ENCODE measurements at regions not wholly inside any gene's neighbourhood (a gene's known extent, or its start where the extent isn't known, plus 50 kb on each side); places are given as distances from the start of the nearest gene placed in this dataset.
"Not testable (repeated sequence)": the region's sequence is repeated elsewhere in the genome, so short reads cannot be mapped to it uniquely, and the experiment has no call there.

- H3K4me1 Mint-ChIP-seq; H3K4me3 Mint-ChIP-seq; H3K27me3 ChIP-seq (ENCODE audit: control insufficient read depth, insufficient read depth, low read length); H3K27ac Mint-ChIP-seq; H3K27me3 Mint-ChIP-seq (ENCODE audit: low read depth in 2 of 2); H3K4me1 ChIP-seq (ENCODE audit: control insufficient read depth, insufficient read depth, low read length); H3K36me3 Mint-ChIP-seq; H3K4me3 ChIP-seq (ENCODE audit: low read length); ATAC-seq; intact Hi-C loops (cut with micrococcal nuclease); H3K27ac ChIP-seq (ENCODE audit: low read length); H3K9me3 ChIP-seq (ENCODE audit: control insufficient read depth, insufficient read depth, low read length); DNase-seq; H3K9me3 Mint-ChIP-seq; H3K36me3 ChIP-seq (ENCODE audit: control insufficient read depth, insufficient read depth, low read length): not testable (repeated sequence)
- WGBS (ENCODE audit: insufficient coverage): 87% methylated on average over 20 of the region's 30 CpGs
Measured at GRCh38 chr9:138174954-138175353, 297.4 kb downstream of the CACNA1B start.

- H3K4me3 ChIP-seq (ENCODE audit: low read length); H3K4me3 Mint-ChIP-seq; intact Hi-C loops (cut with micrococcal nuclease); H3K27ac Mint-ChIP-seq; H3K4me1 ChIP-seq (ENCODE audit: control insufficient read depth, insufficient read depth, low read length); DNase-seq; H3K27me3 Mint-ChIP-seq (ENCODE audit: low read depth in 2 of 2); H3K9me3 Mint-ChIP-seq; H3K9me3 ChIP-seq (ENCODE audit: control insufficient read depth, insufficient read depth, low read length); H3K27me3 ChIP-seq (ENCODE audit: control insufficient read depth, insufficient read depth, low read length); H3K27ac ChIP-seq (ENCODE audit: low read length); H3K36me3 Mint-ChIP-seq; H3K36me3 ChIP-seq (ENCODE audit: control insufficient read depth, insufficient read depth, low read length); ATAC-seq; H3K4me1 Mint-ChIP-seq: not testable (repeated sequence)
- WGBS (ENCODE audit: insufficient coverage): 89% methylated on average over 24 of the region's 31 CpGs
Measured at GRCh38 chr9:138175354-138175753, 297.8 kb downstream of the CACNA1B start.

GRCh38 chr9:138177091-138177490 lies 299.5 kb downstream of the CACNA1B start:
- WGBS (ENCODE audit: insufficient coverage): 84% methylated on average over 9 of the region's 9 CpGs
- intact Hi-C loops (cut with micrococcal nuclease); H3K4me3 ChIP-seq (ENCODE audit: low read length); H3K9me3 Mint-ChIP-seq; H3K4me1 ChIP-seq (ENCODE audit: control insufficient read depth, insufficient read depth, low read length); H3K36me3 Mint-ChIP-seq; H3K27ac Mint-ChIP-seq; H3K4me3 Mint-ChIP-seq; ATAC-seq; H3K9me3 ChIP-seq (ENCODE audit: control insufficient read depth, insufficient read depth, low read length); H3K36me3 ChIP-seq (ENCODE audit: control insufficient read depth, insufficient read depth, low read length); H3K27ac ChIP-seq (ENCODE audit: low read length); H3K4me1 Mint-ChIP-seq; DNase-seq; H3K27me3 ChIP-seq (ENCODE audit: control insufficient read depth, insufficient read depth, low read length); H3K27me3 Mint-ChIP-seq (ENCODE audit: low read depth in 2 of 2): not testable (repeated sequence)

GRCh38 chr9:138179003-138179402 lies 301.4 kb downstream of the CACNA1B start:
- ATAC-seq; H3K27ac ChIP-seq (ENCODE audit: low read length); H3K9me3 Mint-ChIP-seq; H3K27me3 Mint-ChIP-seq (ENCODE audit: low read depth in 2 of 2); H3K4me1 ChIP-seq (ENCODE audit: control insufficient read depth, insufficient read depth, low read length); H3K36me3 ChIP-seq (ENCODE audit: control insufficient read depth, insufficient read depth, low read length); intact Hi-C loops (cut with micrococcal nuclease); H3K4me3 ChIP-seq (ENCODE audit: low read length); H3K4me1 Mint-ChIP-seq; H3K27ac Mint-ChIP-seq; H3K4me3 Mint-ChIP-seq; DNase-seq; H3K9me3 ChIP-seq (ENCODE audit: control insufficient read depth, insufficient read depth, low read length); H3K27me3 ChIP-seq (ENCODE audit: control insufficient read depth, insufficient read depth, low read length); H3K36me3 Mint-ChIP-seq: not testable (repeated sequence)
- WGBS (ENCODE audit: insufficient coverage): 75% methylated on average over 4 of the region's 4 CpGs

GRCh38 chr9:138179671-138180070 lies 302.1 kb downstream of the CACNA1B start:
- ATAC-seq; H3K27ac Mint-ChIP-seq; H3K9me3 Mint-ChIP-seq; H3K27me3 ChIP-seq (ENCODE audit: control insufficient read depth, insufficient read depth, low read length); H3K36me3 Mint-ChIP-seq; H3K27me3 Mint-ChIP-seq (ENCODE audit: low read depth in 2 of 2); H3K9me3 ChIP-seq (ENCODE audit: control insufficient read depth, insufficient read depth, low read length); DNase-seq; H3K4me3 ChIP-seq (ENCODE audit: low read length); H3K27ac ChIP-seq (ENCODE audit: low read length); H3K4me3 Mint-ChIP-seq; intact Hi-C loops (cut with micrococcal nuclease); H3K4me1 Mint-ChIP-seq; H3K4me1 ChIP-seq (ENCODE audit: control insufficient read depth, insufficient read depth, low read length); H3K36me3 ChIP-seq (ENCODE audit: control insufficient read depth, insufficient read depth, low read length): not testable (repeated sequence)
- 68% methylated on average over 3 of the region's 3 CpGs for WGBS (ENCODE audit: insufficient coverage)

GRCh38 chr9:138181963-138182362 lies 304.4 kb downstream of the CACNA1B start:
- intact Hi-C loops (cut with micrococcal nuclease); H3K27me3 ChIP-seq (ENCODE audit: control insufficient read depth, insufficient read depth, low read length); H3K4me1 Mint-ChIP-seq; H3K27ac ChIP-seq (ENCODE audit: low read length); H3K9me3 ChIP-seq (ENCODE audit: control insufficient read depth, insufficient read depth, low read length); H3K36me3 ChIP-seq (ENCODE audit: control insufficient read depth, insufficient read depth, low read length); ATAC-seq; H3K36me3 Mint-ChIP-seq; H3K4me1 ChIP-seq (ENCODE audit: control insufficient read depth, insufficient read depth, low read length); H3K27ac Mint-ChIP-seq; H3K4me3 Mint-ChIP-seq; DNase-seq; H3K4me3 ChIP-seq (ENCODE audit: low read length); H3K9me3 Mint-ChIP-seq: not testable (repeated sequence)
- peaks cover 4 to 14% of the 10 kb centered on the region in 2 donors for H3K27me3 Mint-ChIP-seq (ENCODE audit: low read depth in 2 of 2)
- WGBS (ENCODE audit: insufficient coverage): 29% methylated on average over 1 of the region's 1 CpG

- DNase-seq; H3K36me3 ChIP-seq (ENCODE audit: control insufficient read depth, insufficient read depth, low read length); H3K27ac ChIP-seq (ENCODE audit: low read length); H3K4me3 Mint-ChIP-seq; H3K36me3 Mint-ChIP-seq; H3K4me1 Mint-ChIP-seq; intact Hi-C loops (cut with micrococcal nuclease); H3K4me3 ChIP-seq (ENCODE audit: low read length); H3K27me3 ChIP-seq (ENCODE audit: control insufficient read depth, insufficient read depth, low read length); H3K9me3 ChIP-seq (ENCODE audit: control insufficient read depth, insufficient read depth, low read length); H3K9me3 Mint-ChIP-seq; ATAC-seq; H3K27ac Mint-ChIP-seq; H3K4me1 ChIP-seq (ENCODE audit: control insufficient read depth, insufficient read depth, low read length); H3K27me3 Mint-ChIP-seq (ENCODE audit: low read depth in 2 of 2): not testable (repeated sequence)
- WGBS (ENCODE audit: insufficient coverage): 90% methylated on average over 4 of the region's 9 CpGs
Measured at GRCh38 chr9:138197156-138197555, 319.6 kb downstream of the CACNA1B start.

- H3K27ac Mint-ChIP-seq; H3K4me3 ChIP-seq (ENCODE audit: low read length); H3K4me1 ChIP-seq (ENCODE audit: control insufficient read depth, insufficient read depth, low read length); H3K36me3 ChIP-seq (ENCODE audit: control insufficient read depth, insufficient read depth, low read length); H3K9me3 Mint-ChIP-seq; H3K27me3 ChIP-seq (ENCODE audit: control insufficient read depth, insufficient read depth, low read length); H3K27me3 Mint-ChIP-seq (ENCODE audit: low read depth in 2 of 2); H3K9me3 ChIP-seq (ENCODE audit: control insufficient read depth, insufficient read depth, low read length); DNase-seq; H3K36me3 Mint-ChIP-seq; H3K4me3 Mint-ChIP-seq; H3K4me1 Mint-ChIP-seq; H3K27ac ChIP-seq (ENCODE audit: low read length); intact Hi-C loops (cut with micrococcal nuclease); ATAC-seq: not testable (repeated sequence)
- 100% methylated on average over 1 of the region's 1 CpG for WGBS (ENCODE audit: insufficient coverage)
Measured at GRCh38 chr9:138198963-138199362, 321.4 kb downstream of the CACNA1B start.

All from natural killer cell (primary cell).